ENCODE measurements at regions not wholly inside any gene's neighbourhood (a gene's known extent, or its start where the extent isn't known, plus 50 kb on each side); places are given as distances from the start of the nearest gene placed in this dataset.

DNA sequence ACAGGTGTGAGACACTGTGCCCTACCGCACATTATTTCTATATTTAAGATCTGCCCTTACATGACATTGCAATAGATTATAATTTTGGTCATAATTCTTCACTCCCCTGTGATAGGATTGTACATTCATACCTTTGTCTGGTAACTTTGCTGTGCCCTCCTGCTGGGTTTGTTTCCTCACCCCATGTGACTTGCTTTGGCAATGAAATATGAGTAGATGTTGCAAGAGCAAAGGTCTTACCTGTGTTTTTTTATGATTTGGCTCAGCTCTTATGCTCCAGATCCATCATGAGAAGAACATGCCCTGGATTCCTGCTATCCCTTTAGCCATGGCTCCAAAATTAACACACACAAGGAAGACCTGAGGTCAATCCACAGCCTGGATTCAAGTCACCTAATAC, 137.7 kb upstream of the EOMES start:
- ATAC-seq (no peak), DNase-seq (ENCODE audit: missing footprints) (no peak)

DNA sequence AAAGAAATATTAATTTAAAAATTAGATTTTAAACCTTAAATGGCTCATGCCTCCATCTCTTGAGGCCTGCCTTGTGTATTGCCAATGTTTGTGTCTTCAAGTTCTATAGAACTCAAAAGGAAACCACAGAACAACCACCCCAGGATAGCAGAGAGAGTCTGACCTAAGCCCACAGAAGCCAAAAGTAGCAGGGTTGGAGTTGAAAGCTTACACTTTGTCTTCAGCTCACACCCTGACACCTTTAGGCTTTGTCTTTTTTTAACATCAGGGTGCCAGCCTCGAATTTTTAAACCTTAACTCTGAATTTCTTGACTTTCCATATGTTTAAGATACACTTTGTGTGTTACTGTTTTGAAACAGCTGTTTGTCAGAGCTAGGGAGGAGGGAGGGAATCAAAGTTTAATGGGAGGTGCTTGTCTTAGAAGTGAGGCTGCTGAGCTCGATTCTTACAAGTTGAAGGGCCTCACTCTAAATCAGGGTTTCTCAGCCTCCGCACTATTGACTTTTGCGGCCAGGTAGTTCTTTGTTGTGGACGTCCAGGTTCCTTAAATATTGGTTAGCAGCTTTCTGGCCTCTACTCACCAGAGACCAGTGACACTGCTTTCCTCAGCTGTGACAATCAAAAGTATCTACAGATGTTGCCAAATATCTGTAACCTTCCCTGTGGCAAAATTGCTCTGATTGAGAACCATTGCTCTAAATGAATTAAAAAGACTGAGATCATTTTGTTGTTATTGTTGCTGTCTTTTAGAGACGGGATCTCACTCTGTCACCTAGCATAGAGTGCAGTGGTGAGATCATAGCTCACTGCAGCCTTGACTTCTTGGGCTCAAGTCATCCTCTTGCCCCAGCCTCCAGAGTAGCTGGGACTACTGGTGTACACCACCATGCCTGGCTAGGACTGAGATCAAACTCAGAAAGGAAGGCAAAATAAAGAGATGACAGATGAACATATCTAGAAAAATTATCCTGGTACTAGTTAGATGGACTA, 139.2 kb upstream of the EOMES start:
- DNase-seq (ENCODE audit: missing footprints) (no peak), ATAC-seq (no peak)
- intact Hi-C loops (cut with DNase I): no loop called here

More for the DNA sequence above, 137.7 kb upstream of the EOMES start:
- intact Hi-C loops (cut with DNase I): no loop called here

DNA sequence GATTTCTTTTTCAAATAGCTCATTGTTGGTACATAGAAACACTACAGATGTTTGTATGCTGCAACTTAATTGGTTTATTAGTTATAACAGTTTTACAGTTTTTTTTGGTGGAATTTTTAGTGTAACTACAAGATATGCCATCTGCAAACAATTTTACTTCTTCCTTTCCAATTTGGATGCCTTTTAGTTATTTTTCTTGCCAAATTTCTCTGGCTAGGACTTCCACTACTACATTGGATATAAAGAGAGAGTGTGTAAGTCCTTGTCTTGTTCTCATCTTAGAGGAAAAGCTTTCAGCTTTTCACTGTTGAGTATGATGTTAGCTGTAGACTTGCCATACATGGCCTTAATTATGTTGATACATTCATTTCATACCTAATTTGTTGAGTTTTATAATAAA, 143.6 kb upstream of the EOMES start:
- DNase-seq (ENCODE audit: missing footprints): no peak
- ATAC-seq: no peak
- intact Hi-C loops (cut with DNase I): no loop called here

DNA sequence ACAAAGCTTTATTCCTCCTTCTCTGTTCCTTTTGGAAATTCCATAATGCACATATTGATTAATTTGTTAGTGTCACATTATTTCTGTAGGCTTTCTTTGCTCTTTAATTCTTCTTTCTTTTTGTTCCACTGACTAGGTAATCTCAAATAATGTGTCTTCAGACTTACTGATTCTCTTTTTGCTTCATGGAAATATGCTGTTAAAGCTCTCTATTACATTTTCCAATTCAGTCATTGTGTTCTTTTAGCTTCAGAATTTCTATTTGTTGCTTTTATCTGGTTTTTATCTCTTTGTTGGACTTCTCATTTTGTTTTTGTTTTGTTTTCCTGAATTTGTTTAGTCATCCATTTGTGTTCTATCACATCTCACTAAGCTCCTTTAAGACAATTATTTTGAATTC, 147.0 kb upstream of the EOMES start:
- no peak for DNase-seq (ENCODE audit: missing footprints)
- no peak for ATAC-seq
- intact Hi-C loops (cut with DNase I): no loop called here

DNA sequence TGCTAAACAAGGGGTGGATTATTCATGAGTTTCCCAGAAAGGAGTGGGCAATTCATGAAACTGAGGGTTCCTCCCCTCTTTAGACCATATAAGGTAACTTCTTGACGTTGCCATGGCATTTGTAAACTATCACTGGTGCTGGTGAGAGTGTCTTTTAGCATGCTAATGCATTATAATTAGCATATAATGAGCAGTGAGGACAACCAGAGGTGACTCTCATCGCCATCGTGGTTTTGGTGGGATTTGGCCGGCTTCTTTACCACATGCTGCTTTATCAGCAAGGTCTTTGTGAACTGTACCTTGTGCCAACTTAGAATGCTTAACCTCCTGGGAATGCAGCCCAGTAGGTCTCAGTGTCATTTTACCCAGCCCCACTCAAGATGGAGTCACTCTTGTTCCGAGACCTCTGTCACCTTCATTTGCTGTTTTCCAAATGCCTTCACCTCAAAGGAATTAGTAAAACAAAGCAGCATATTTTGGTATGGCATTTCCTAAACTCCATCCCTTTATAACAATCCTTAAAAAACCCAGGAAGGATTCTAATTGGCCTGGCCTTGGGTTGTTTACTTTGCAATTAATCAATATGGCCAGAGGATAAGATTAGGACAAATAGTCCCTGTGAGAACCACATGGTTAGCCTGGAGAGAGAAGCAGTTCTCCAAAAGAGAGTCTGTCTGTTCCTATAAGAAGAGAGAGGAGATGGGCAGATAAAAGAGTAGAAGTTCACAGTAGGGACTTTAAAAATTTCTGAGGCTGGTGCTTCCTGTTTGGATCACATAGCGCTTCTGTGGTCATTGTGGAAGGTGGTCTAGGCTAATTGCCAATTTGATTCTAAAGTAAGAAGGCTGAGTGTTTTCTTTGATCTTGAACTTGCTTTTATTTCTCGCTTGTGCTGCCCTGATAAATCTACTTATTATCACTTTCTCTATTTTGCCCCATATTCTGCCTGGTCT, 155.2 kb upstream of the EOMES start:
- intact Hi-C loops (cut with DNase I): no loop called here
- ATAC-seq (no peak), DNase-seq (ENCODE audit: missing footprints) (no peak)

DNA sequence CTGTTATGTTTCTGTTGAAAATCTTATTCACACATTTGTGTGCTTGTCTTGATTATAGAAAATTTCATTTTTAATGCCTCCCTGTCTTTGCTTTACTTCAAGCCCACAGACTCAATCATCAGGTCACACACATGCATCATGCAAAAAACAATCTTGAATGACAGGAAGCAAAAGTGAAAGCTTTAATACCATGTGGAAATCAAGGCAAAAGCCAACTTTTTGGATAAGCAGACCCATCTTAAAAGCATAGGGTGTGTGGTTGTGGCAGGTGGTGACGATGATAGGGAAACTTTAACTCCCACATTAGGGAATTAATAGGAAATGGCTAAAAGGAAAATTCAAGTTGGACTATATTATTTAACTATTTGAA, 155.9 kb upstream of the EOMES start:
- ATAC-seq: no peak
- intact Hi-C loops (cut with DNase I): no loop called here
- DNase-seq (ENCODE audit: missing footprints): no peak

DNA sequence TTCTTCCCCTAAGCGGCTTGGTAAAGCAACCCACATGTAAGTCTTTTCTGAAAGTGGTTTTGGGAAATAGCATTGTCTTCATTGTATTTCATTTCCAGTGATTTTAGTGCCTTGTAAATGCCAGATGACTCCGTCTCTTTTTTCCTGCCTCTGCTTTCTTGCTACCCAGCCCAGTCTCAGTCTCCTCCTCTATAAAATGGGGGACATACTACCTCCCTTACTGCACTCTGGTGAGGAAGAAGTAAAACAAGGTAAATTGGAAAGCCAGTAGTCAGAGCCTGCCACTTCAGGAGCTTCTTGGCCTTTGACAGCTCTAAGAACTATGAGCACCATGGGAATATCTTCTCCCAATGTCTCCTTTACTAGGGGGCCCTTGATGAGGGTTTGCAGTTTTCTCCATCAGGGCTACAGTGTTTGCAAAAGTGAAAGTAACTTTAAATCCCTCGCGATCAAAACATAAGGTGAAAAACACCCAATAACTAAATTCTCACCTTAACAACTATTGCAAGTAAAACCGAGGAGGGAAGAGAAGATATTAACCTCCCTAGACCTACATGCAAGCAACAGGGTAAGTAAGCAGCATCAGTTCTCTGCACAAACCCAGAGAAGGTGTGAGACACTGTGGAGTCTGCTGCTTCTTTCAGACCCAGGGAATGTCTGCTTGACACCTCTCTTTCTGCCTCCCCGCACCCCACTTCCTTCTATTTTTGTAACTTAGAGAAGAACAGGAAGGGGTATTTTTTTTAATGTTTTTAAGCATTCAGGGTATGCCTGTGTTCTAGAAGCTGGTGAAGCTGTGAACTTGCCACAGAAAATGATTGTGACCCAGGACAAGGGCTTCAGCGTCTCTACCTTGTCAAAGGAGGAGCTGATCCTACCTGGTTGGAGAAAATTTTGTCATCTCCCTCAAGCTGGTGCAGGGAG, 159.1 kb upstream of the EOMES start:
- no peak for ATAC-seq

DNA sequence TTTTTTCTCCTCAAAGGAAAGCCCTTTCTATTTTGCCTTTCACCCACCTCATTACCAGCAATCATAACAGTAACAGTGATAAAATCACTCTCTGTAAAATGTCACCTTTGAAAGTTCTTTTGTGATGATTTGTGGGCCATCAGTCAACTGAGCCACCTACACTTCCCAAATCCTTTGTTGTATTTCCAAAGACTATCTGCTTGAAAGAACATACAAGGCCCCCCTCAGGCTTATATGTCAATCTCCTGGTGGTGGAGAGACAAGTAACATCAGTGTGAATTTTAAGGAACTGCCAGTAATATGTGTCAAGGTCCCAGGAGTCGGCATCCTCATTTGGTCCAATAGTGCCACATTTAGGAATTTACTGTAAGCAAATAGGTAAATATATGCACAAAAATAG, 161.1 kb upstream of the EOMES start:
- no peak for ATAC-seq
- DNase-seq (ENCODE audit: missing footprints): no peak
- intact Hi-C loops (cut with DNase I): no loop called here

More for the DNA sequence above, 159.1 kb upstream of the EOMES start:
- DNase-seq (ENCODE audit: missing footprints): no peak
- intact Hi-C loops (cut with DNase I): no loop called here

DNA sequence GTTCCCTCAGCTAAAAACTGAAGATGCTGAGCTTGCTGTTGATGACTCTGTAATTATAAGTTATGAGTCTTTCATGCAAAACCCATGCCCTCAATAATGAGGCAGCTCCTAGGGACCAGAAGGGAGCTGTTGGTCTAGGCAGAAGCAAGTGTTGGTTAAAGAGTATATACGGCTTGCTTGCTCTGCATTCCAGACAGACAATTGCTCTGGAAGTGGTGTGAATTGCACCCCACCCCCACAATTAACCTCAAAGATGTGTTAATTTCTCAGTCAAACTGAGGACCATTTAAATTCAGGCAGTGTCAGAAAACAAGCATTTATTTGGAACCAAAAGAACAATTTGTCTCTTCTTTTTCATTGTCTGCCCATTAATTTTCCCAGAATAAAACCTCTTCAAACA, 163.5 kb upstream of the EOMES start:
- no peak for DNase-seq (ENCODE audit: missing footprints)
- intact Hi-C loops (cut with DNase I): no loop called here

DNA sequence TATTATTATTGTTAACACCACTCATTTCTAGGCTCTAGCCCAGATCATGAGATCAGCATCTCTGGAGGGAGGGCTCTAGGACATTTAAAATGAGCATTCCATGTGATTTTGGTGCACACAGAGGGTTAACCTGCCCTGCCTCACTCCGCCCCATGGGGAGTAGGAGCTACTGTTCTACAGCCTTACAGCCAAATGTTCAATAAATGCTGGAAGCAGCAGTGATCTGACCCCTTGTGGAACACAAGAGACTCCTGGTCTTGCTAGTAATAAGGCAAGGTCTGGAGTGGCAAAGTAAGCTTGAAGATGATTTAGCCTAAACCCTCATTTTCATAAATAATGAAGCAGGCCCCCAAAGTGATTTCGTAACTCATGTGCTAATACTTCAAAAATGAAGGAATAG, 166.4 kb upstream of the EOMES start:
- DNase-seq (ENCODE audit: missing footprints): no peak
- intact Hi-C loops (cut with DNase I): no loop called here
- ATAC-seq: no peak

More for the DNA sequence above, 163.5 kb upstream of the EOMES start:
- ATAC-seq: no peak

DNA sequence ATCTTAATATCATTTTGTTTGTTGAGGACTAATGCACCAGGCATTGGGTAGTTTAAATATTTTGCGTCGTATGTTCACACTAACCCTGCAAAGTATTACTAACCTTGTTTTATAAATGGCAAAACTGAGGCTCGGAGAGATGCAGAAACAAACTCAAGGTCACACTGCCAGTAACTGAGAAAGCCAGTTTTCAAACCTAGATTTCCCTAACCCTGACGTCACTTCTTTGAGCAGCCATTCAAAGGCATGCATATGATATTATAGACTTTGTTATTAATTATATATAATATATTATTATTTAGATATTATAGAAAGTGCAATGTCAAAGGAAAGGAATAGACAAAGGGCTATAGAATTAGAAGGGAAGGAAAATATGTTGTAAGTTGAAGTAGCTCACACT, 167.6 kb upstream of the EOMES start:
- ATAC-seq (no peak), DNase-seq (ENCODE audit: missing footprints) (no peak)
- intact Hi-C loops (cut with DNase I): no loop called here

DNA sequence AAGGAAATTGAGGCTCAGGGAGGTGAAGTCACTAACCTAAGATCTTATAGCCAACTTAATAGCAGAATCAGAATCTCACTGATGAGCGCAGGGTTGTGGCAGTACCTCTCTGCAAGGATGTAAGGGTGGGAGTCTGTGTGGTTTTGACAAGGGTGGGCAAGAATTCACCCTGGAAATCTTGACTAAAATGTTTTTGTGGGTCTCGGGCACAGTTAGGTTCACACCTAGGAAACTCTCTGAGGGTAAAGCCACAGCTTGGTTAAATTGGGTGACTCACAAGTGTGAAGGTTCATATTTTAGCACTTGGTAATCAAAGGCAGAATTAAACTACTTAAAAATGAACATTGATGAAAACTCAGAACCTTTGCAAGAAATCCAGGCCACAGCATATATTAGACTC, 178.2 kb upstream of the EOMES start:
- intact Hi-C loops (cut with DNase I): no loop called here
- DNase-seq (ENCODE audit: missing footprints) (no peak), ATAC-seq (no peak)

DNA sequence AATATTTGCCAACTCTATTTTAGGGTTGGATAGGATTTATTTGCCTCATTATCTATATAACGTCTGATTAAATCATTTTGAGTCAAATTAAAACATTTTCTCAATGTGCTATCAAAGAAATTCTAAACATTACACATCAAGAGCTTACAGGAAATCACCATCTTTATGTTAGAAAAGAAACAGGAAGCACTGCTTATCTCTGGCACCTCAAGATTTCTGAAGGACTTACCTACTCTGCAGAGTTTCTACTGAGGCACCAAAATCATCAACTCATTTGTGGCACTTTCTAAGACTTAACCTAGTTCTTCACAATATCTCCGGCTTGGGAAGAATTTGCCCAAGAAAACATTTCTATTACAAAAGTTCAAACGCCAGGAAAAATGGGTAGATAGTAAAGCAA, 181.3 kb upstream of the EOMES start:
- no peak for ATAC-seq
- intact Hi-C loops (cut with DNase I): no loop called here
- DNase-seq (ENCODE audit: missing footprints): no peak

DNA sequence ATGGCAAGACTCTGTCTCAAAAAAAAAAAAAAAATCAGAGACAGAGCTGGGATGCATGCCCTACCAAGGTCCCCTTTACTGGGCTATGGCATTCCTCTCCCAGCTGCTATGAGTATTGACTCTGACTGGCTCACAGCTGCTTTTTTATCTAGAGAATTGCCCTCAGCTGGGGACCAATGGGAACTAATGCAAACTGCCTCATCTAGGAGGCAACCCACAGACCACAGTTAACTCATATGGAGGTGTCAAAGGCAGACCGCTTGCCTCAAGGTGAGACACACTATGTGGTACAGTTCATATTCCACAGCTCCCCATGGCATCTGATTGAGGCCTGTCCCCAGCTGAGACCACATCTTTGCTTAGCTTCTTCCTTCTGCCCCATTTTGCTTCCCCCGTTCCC, 183.5 kb upstream of the EOMES start:
- DNase-seq (ENCODE audit: missing footprints) (no peak), ATAC-seq (no peak)

DNA sequence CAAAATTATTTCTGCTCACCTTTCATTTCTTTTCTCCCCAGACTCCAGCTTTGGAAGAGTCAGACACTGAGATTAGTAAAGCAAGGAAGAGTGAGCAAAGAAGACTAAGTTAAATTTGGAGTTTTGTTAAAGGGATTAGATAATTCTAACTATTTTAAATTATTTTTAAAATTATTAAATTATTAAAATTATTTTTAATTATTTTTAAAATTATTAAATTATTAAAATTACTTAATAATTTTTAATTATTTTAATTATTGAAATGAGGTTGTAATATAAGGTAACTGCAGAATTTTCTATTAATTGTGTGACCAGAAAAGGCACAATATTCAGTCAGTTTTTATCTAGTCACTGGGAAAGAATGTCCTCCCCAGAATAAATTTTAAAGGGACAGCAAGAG, 185.0 kb upstream of the EOMES start:
- intact Hi-C loops (cut with DNase I): no loop called here
- no peak for ATAC-seq

More for the DNA sequence above, 183.5 kb upstream of the EOMES start:
- intact Hi-C loops (cut with DNase I): no loop called here

DNA sequence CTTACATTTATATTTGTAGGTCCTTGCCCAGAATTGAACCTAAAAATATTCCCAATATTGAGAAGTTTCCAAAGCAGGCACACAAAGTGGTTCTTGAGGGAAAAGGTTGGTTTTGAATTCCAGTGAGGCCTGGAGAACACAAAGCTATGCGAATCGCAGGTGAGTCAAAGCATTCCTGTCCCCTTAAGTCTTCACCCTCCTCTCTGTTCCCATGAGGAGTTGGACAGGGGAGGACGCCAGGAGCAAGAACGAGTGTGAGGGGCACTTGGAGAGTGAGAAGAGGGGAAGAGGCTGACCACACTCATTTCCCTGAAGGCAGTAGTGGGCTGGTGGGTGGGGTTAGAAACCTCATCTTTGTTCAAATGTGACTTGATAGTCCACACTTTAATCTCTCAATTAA, 185.8 kb upstream of the EOMES start:
- no peak for DNase-seq (ENCODE audit: missing footprints)
- no peak for ATAC-seq
- intact Hi-C loops (cut with DNase I): no loop called here

More for the DNA sequence above, 185.0 kb upstream of the EOMES start:
- no peak for DNase-seq (ENCODE audit: missing footprints)

DNA sequence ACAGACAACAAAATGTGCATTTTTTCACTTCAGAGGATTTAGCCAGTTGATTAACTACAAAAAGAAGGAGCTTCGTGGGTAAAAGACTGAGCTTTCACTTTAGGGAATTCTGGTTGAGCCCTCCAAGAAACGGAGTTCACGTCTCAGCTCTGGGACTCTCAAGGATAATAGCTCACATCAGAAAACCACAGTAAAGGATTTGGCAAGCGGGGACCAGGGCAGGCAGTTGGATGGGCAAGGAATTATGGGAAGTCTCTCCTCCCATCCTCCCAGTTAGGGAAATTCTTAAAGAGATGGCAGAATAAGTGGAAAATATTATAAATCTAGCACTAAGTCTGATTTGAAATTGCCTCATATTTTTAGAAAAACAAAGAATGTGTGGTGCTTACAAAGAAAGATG, 188.3 kb upstream of the EOMES start:
- intact Hi-C loops (cut with DNase I): no loop called here
- ATAC-seq: no peak

DNA sequence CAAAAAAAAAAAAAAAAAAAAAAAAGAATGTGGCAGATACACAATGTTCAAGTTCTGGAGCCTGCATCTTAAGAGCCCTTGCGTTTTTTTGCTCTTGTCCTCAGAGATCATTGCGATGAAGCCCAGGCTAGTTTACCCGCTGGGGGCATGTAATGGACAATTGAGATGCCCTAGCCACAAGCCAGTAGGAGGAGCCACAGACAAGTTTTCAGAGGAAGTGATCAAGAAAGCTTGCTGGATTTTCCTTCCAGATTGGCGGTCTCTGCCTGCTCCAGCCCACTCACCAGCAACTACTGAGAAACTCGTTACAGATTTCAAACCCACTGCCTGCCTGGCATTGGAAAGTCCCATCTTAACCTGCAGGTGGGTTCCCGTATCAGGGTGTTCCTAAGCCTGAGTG, 192.1 kb upstream of the EOMES start:
- ATAC-seq: no peak
- intact Hi-C loops (cut with DNase I): no loop called here

More for the DNA sequence above, 188.3 kb upstream of the EOMES start:
- no peak for DNase-seq (ENCODE audit: missing footprints)

More for the DNA sequence above, 192.1 kb upstream of the EOMES start:
- DNase-seq (ENCODE audit: missing footprints): no peak
